SH-SY5Y (cell line): ENCODE measurements at regions not wholly inside any gene's neighbourhood (a gene's known extent, or its start where the extent isn't known, plus 50 kb on each side); places are given as distances from the start of the nearest gene placed in this dataset.

Source experiments
- GATA2 ChIP-seq: IDR thresholded peaks from 2 replicates; pipeline ENCODE4 v1.6.1; 2011; ENCODE audit warnings: mild to moderate bottlenecking, low read depth, low read length
- GATA3 ChIP-seq: IDR thresholded peaks from 2 replicates; pipeline ENCODE4 v1.6.1; 2011; ENCODE audit warnings: low read depth, mild to moderate bottlenecking, low read length, moderate library complexity

GRCh38 chr4:107128116-107128515, 92.0 kb upstream of the DKK2 start:
- TF ChIP-seq GATA2 (no peak), GATA3 (no peak)
